ENCODE measurements at regions not wholly inside any gene's neighbourhood (a gene's known extent, or its start where the extent isn't known, plus 50 kb on each side); places are given as distances from the start of the nearest gene placed in this dataset.
"Not testable (repeated sequence)": the region's sequence is repeated elsewhere in the genome, so short reads cannot be mapped to it uniquely, and the experiment has no call there.

DNA sequence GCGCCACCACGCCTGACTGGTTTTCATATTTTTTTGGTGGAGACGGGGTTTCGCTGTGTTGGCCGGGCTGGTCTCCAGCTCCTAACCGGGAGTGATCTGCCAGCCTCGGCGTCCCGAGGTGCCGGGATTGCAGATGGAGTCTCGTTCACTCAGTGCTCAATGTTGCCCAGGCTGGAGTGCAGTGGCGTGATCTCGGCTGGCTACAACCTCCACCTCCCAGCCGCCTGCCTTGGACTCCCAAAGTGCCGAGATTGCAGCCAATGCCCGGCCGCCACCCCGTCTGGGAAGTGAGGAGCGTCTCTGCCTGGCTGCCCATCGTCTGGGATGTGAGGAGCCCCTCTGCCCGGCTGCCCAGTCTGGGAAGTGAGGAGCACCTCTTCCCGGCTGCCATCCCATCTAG lies 120.8 kb upstream of the DCAF12L1 start:
- H3K4me1 ChIP-seq (ENCODE audit: control insufficient read depth in 1 of 2, insufficient read depth in 2 of 2, low read length in 2 of 2); H2BK120ac ChIP-seq (ENCODE audit: insufficient read depth, low read length, poor library complexity); H2AFZ ChIP-seq (ENCODE audit: insufficient read depth, low read length, poor library complexity); H3K9ac ChIP-seq (ENCODE audit: low read length); H3K18ac ChIP-seq (ENCODE audit: low read length); H2BK12ac ChIP-seq (ENCODE audit: low read length); H3K27ac ChIP-seq (ENCODE audit: low read depth, low read length); H3K4ac ChIP-seq (ENCODE audit: low read depth, low read length); H3K4me3 ChIP-seq (ENCODE audit: low read depth, low read length); H3K23ac ChIP-seq (ENCODE audit: low read length); H3K79me2 ChIP-seq (ENCODE audit: control insufficient read depth, insufficient read depth, low read length, poor library complexity); H3K4me2 ChIP-seq (ENCODE audit: low read length); H3K9me3 ChIP-seq (ENCODE audit: insufficient read depth, low read depth, low read length); H3K36me3 ChIP-seq (ENCODE audit: control insufficient read depth in 1 of 2, insufficient read depth in 2 of 2, low read length in 2 of 2); H3K27me3 ChIP-seq (ENCODE audit: insufficient read depth, low read length); H2BK5ac ChIP-seq (ENCODE audit: low read depth, low read length, poor library complexity); DNase-seq; H3K14ac ChIP-seq (ENCODE audit: low read length); H2AK5ac ChIP-seq (ENCODE audit: low read length); H3K79me1 ChIP-seq (ENCODE audit: low read length); H4K91ac ChIP-seq (ENCODE audit: low read depth, low read length); H4K12ac ChIP-seq (ENCODE audit: low read depth, low read length); H4K8ac ChIP-seq (ENCODE audit: low read depth, low read length): not testable (repeated sequence)
- no CpG with 5 or more reads among the region's 22 CpGs for WGBS (ENCODE audit: extremely low coverage, insufficient coverage, insufficient read length)

DNA sequence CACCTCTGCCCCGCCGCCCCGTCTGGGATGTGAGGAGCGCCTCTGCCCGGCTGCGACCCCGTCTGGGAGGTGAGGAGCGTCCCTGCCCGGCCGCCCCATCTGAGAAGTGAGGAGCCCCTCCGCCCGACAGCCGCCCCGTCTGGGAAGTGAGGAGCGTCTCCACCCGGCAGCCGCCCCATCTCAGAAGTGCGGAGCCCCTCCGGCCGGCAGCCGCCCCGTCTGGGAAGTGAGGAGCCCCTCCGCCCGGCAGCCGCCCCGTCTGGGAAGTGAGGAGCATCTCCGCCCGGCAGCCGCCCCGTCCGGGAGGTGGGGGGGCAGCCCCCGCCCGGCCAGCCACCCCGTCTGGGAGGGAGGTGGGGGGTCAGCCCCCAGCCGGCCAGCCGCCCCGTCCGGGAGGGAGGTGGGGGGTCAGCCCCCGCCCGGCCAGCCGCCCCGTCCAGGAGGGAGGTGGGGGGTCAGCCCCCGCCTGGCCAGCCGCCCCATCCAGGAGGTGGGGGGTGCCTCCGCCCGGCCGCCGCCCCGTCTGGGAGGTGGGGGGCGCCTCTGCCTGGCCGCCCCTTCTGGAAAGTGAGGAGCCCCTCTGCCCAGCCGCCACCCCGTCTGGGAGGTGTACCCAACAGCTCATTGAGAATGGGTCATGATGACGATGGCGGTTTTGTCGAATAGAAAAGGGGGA lies 121.3 kb upstream of the DCAF12L1 start:
- not testable (repeated sequence) for H2BK5ac ChIP-seq (ENCODE audit: low read depth, low read length, poor library complexity); H2AFZ ChIP-seq (ENCODE audit: insufficient read depth, low read length, poor library complexity); H3K79me1 ChIP-seq (ENCODE audit: low read length); H3K4ac ChIP-seq (ENCODE audit: low read depth, low read length); H4K12ac ChIP-seq (ENCODE audit: low read depth, low read length); H3K18ac ChIP-seq (ENCODE audit: low read length); H3K4me3 ChIP-seq (ENCODE audit: low read depth, low read length); H3K4me1 ChIP-seq (ENCODE audit: control insufficient read depth in 1 of 2, insufficient read depth in 2 of 2, low read length in 2 of 2); H3K23ac ChIP-seq (ENCODE audit: low read length); H3K4me2 ChIP-seq (ENCODE audit: low read length); H3K9ac ChIP-seq (ENCODE audit: low read length); H3K36me3 ChIP-seq (ENCODE audit: control insufficient read depth in 1 of 2, insufficient read depth in 2 of 2, low read length in 2 of 2); DNase-seq; H3K9me3 ChIP-seq (ENCODE audit: insufficient read depth, low read depth, low read length); H4K91ac ChIP-seq (ENCODE audit: low read depth, low read length); H4K8ac ChIP-seq (ENCODE audit: low read depth, low read length); H2AK5ac ChIP-seq (ENCODE audit: low read length); H2BK120ac ChIP-seq (ENCODE audit: insufficient read depth, low read length, poor library complexity); H3K79me2 ChIP-seq (ENCODE audit: control insufficient read depth, insufficient read depth, low read length, poor library complexity); H3K14ac ChIP-seq (ENCODE audit: low read length); H3K27ac ChIP-seq (ENCODE audit: low read depth, low read length); H3K27me3 ChIP-seq (ENCODE audit: insufficient read depth, low read length); H2BK12ac ChIP-seq (ENCODE audit: low read length)
- no CpG with 5 or more reads among the region's 56 CpGs for WGBS (ENCODE audit: extremely low coverage, insufficient coverage, insufficient read length)

DNA sequence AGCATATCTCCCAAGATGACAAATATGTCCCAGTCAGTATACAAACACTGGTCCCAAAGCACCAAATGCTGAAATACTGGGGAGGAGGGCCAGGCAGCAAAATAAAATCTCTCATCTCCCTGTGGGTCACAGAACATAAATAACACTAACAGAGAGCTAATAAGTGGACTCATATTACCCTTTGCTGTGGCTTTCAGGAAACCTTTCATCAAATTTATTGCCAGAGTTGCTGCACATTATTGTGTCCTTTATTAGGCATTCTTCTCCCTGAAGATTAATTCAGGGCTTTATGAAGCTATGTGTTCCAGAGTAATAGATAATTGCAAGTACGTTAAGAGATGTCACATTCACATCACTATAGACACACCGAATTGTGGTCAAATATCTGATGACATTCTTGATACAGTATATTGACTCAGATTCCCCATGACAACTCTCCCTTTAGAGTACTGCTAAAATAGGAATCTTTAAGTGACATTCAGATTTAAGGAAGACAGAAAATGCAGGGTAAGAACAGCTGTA lies 124.1 kb upstream of the PRR32 start:
- Histone ChIP-seq H3K4me3 (ENCODE audit: low read depth, low read length) (no peak overlapping the region), H4K12ac (ENCODE audit: low read depth, low read length) (no peak overlapping the region), H2AK5ac (ENCODE audit: low read length) (no peak overlapping the region), H4K8ac (ENCODE audit: low read depth, low read length) (no peak overlapping the region), H3K9me3 (ENCODE audit: insufficient read depth, low read depth, low read length) (no peaks in the 10 kb centered on the region), H3K23ac (ENCODE audit: low read length) (no peak overlapping the region), H2BK120ac (ENCODE audit: insufficient read depth, low read length, poor library complexity) (no peak overlapping the region), H2BK12ac (ENCODE audit: low read length) (no peak overlapping the region), H3K36me3 (ENCODE audit: control insufficient read depth in 1 of 2, insufficient read depth in 2 of 2, low read length in 2 of 2) (no peaks in the 10 kb centered on the region), H2AFZ (ENCODE audit: insufficient read depth, low read length, poor library complexity) (no peak overlapping the region), H3K9ac (ENCODE audit: low read length) (no peak overlapping the region), H3K27ac (ENCODE audit: low read depth, low read length) (no peak overlapping the region), H3K4ac (ENCODE audit: low read depth, low read length) (no peak overlapping the region), H3K14ac (ENCODE audit: low read length) (no peak overlapping the region), H3K79me1 (ENCODE audit: low read length) (no peaks in the 10 kb centered on the region), H2BK5ac (ENCODE audit: low read depth, low read length, poor library complexity) (no peak overlapping the region), H3K79me2 (ENCODE audit: control insufficient read depth, insufficient read depth, low read length, poor library complexity) (no peaks in the 10 kb centered on the region), H4K91ac (ENCODE audit: low read depth, low read length) (no peak overlapping the region), H3K4me1 (ENCODE audit: control insufficient read depth in 1 of 2, insufficient read depth in 2 of 2, low read length in 2 of 2) (no peaks in the 10 kb centered on the region), H3K4me2 (ENCODE audit: low read length) (no peak overlapping the region), H3K27me3 (ENCODE audit: insufficient read depth, low read length) (no peaks in the 10 kb centered on the region), H3K18ac (ENCODE audit: low read length) (no peak overlapping the region)
- no CpG with 5 or more reads among the region's 2 CpGs for WGBS (ENCODE audit: extremely low coverage, insufficient coverage, insufficient read length)
- no peak for DNase-seq

DNA sequence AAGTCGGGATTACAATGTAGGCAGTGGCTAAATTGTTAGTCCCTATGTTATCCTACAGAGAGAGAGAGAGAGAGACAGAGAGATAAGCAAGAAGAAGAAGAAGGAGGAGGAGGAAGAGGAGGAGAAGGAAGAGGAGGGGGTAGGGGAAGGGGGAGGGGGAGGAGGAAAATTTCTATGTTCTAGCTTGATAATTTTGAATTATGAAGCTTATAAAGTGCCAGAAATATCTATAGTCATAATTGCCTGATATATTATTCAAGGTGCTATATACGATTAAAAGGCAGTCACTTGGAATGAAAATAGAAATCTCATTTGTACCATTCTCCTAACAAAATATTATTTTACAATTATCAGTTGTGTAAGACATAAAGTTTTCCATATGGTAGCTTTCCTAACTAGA lies 122.4 kb upstream of the PRR32 start:
- Histone ChIP-seq H3K79me2 (ENCODE audit: control insufficient read depth, insufficient read depth, low read length, poor library complexity) (no peaks in the 10 kb centered on the region), H2BK120ac (ENCODE audit: insufficient read depth, low read length, poor library complexity) (no peak overlapping the region)
- no CpG with 5 or more reads among the region's 2 CpGs for WGBS (ENCODE audit: extremely low coverage, insufficient coverage, insufficient read length)

More for the DNA sequence above, 122.4 kb upstream of the PRR32 start:
- no peaks in the 10 kb centered on the region for H3K9me3 ChIP-seq (ENCODE audit: insufficient read depth, low read depth, low read length)
- DNase-seq = no peak
- no peak overlapping the region for H2AK5ac ChIP-seq (ENCODE audit: low read length)
- H3K4me2 ChIP-seq (ENCODE audit: low read length) = no peak overlapping the region
- H3K4me3 ChIP-seq (ENCODE audit: low read depth, low read length) = no peak overlapping the region
- H2BK5ac ChIP-seq (ENCODE audit: low read depth, low read length, poor library complexity) = no peak overlapping the region
- no peak overlapping the region for H4K8ac ChIP-seq (ENCODE audit: low read depth, low read length)
- no peaks in the 10 kb centered on the region for H3K4me1 ChIP-seq (ENCODE audit: control insufficient read depth in 1 of 2, insufficient read depth in 2 of 2, low read length in 2 of 2)
- no peaks in the 10 kb centered on the region for H3K79me1 ChIP-seq (ENCODE audit: low read length)
- no peak overlapping the region for H3K4ac ChIP-seq (ENCODE audit: low read depth, low read length)
- no peak overlapping the region for H4K12ac ChIP-seq (ENCODE audit: low read depth, low read length)
- H3K36me3 ChIP-seq (ENCODE audit: control insufficient read depth in 1 of 2, insufficient read depth in 2 of 2, low read length in 2 of 2) = no peaks in the 10 kb centered on the region
- H3K9ac ChIP-seq (ENCODE audit: low read length) = no peak overlapping the region
- H3K14ac ChIP-seq (ENCODE audit: low read length) = no peak overlapping the region
- H3K23ac ChIP-seq (ENCODE audit: low read length) = no peak overlapping the region
- no peak overlapping the region for H3K27ac ChIP-seq (ENCODE audit: low read depth, low read length)
- H4K91ac ChIP-seq (ENCODE audit: low read depth, low read length) = no peak overlapping the region
- no peak overlapping the region for H2BK12ac ChIP-seq (ENCODE audit: low read length)
- H3K27me3 ChIP-seq (ENCODE audit: insufficient read depth, low read length) = no peaks in the 10 kb centered on the region
- no peak overlapping the region for H3K18ac ChIP-seq (ENCODE audit: low read length)
- no peak overlapping the region for H2AFZ ChIP-seq (ENCODE audit: insufficient read depth, low read length, poor library complexity)
